ENCODE measurements at regions not wholly inside any gene's neighbourhood (a gene's known extent, or its start where the extent isn't known, plus 50 kb on each side); places are given as distances from the start of the nearest gene placed in this dataset.

DNA sequence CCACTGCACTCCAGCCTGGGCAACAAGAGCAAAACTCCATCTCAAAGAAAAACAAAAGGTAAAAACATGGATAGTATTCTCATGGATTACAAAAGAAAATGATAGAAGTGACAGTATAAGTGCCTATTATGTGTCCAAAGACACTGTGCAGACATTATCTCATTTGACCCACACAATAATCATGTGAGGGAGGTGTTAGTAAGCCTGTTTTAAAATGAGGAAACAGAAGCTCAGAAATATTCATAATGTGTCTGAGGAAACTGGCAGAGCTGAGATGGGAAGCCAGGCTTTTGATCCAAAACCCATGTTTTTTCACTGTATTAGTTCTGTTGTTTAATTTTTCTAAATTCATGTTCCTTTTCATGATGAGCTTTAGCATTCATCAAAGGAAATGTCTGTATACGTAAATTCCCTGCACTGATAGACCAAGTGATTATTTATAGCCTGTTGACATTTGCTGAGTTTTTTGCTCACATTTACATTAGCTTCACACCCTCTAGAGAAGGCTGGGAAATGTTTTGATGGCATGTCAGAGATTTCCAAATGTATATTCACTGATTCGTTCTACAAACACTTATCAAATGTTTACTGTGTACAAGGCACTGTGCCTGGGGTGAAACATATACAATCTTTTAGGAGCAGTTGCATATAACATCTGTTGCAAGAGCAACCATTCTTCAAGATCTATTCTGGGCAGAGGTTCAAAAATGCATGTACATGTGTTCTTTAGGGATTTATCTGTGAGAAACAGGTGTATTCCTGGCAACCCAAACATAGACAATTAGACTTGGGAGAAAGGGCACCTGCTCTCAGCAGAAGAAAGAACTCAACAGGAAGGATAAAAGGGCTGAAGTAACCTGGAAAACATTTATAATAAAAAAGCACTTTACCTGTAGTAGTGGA is 331.5 kb downstream of the SAMD5 start:
- H3K4me3 ChIP-seq, result no peak overlapping the region
- H3K36me3 ChIP-seq, result no peaks in the 10 kb centered on the region
- H3K9me3 ChIP-seq, result no peaks in the 10 kb centered on the region
- H3K27me3 ChIP-seq, result no peaks in the 10 kb centered on the region
- no peak for DNase-seq

DNA sequence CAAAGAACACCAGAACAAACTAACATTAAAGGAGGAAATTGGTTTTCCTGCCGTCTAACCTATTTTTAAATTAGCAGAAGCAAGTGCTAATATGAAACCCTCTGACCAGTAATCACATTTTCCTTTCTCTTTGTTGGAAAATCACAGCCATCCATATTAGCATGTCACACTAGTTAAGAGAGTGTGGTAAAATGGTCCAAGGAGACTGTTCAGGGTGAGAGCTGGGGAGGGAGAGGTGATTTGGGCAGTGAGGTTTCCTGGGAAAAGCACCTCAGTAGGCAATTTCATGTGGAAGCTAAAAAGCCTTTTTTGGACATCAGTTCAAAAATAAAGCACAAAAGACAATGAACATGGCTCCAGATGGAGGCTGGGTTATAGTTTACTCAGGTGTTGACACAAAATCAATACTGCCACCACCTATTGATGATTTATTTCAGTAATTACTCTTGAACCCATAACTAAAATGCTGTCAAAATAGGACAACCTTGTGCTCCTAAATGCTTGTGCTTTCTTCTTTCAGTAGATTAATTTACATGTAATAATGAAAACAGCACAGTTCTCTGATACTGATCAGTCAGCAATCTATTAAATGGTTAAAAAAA is 333.2 kb downstream of the SAMD5 start:
- H3K9me3 ChIP-seq, result no peaks in the 10 kb centered on the region
- H3K27me3 ChIP-seq, result no peaks in the 10 kb centered on the region
- H3K36me3 ChIP-seq, result no peaks in the 10 kb centered on the region
- H3K4me3 ChIP-seq, result no peak overlapping the region
- no peak for DNase-seq

DNA sequence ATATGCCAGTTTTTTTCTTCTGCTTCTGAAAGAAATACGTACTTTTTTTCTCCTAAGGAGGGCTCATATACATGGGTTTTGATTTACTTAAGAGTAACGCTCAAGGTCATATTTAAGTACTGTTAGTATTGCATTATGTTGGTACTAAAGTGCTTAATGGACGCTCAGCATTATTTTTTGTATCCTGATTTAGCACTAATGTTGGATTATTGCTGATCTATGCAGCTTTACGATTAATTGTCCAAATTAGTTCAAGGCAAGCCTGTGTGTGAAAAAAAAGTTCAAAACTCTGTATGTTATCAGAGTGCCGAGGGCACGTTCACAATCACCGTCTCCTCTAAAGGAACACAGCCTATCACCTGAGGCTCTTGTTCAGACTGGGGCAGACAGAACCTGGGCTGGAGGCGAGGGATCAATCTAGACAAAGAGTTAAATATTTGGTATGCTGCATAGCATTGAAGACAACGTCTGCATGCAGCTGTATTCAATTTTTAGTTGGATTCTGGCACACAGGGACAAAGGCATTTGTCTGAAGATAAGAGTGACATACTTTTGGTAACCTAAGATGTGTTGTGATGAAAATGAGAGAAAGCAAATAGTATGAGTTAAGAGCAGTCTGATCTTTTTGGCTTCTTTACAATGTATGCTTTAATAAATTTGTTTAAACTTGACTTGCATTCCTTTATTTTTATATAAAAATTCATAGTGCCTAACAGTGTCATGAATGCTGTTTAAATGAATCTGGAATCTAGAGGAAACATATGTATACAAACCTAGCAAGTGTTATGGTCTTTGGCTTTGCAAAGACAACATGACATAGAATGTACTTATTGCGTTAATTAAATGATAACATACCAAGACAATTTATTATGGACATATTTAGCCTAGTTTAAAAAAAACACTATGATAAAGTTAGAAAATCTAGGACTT is 341.2 kb downstream of the SAMD5 start:
- DNase-seq, result no peak

DNA sequence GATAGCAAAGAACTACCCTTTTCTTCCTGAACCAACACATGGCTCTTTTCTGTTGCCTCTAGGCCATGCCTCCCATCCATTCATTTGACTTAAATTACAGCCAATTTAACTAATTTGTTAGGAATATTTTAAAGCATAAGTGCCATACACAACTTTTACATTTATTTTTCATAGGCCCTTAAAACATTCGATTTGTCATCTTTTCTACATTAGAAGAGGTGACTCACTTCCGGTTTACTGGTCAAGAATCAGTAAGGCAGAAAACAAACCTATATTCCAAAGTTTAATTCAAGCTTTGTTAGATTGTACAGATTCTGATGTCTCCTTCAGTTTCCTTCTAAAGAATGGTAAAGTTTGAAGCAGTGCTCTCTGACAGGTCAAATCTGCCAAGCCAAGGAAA is 344.3 kb downstream of the SAMD5 start:
- DNase-seq, result no peak
- H3K36me3 ChIP-seq, result no peaks in the 10 kb centered on the region
- H3K27me3 ChIP-seq, result no peaks in the 10 kb centered on the region
- no peak overlapping the region for H3K4me3 ChIP-seq
- H3K9me3 ChIP-seq, result no peaks in the 10 kb centered on the region

More for the DNA sequence above, 341.2 kb downstream of the SAMD5 start:
- Histone ChIP-seq H3K27me3 (no peaks in the 10 kb centered on the region), H3K9me3 (no peaks in the 10 kb centered on the region), H3K36me3 (no peaks in the 10 kb centered on the region), H3K4me3 (no peak overlapping the region)

GRCh38 chr6:147853574-147853973 is 345.1 kb downstream of the SAMD5 start:
- no peak for DNase-seq
- no peaks in the 10 kb centered on the region for H3K9me3 ChIP-seq
- H3K36me3 ChIP-seq, result no peaks in the 10 kb centered on the region
- H3K4me3 ChIP-seq, result no peak overlapping the region
- no peaks in the 10 kb centered on the region for H3K27me3 ChIP-seq

DNA sequence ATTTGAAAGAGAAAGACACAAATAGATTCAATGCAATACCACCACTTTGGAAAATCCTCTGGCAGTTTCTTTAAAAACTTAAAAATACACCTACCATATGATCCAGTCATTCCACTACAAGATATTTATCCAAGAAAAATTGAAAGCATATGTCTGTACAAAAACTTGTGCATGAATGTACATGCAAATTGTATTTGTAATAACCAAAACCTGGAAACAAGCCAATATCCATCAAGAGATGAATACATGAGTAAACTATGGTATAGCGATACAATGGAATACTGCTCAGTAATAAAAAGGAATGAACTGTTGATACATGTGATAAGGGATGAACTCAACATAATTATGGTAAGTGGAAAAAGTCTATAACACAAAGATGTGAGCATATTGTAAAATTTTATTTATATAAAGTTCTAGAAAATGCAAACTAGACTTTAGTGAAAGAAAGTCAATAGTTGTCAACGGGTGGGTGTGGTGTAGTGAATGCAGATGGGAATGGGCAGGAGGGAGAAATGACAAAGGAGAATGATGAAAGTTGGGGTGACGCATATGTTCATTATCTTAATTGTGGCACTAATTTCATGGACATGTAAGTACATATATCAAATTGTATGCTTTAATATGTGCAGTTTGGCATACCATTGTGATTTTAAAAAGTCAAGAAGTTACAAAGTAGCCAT is 347.5 kb downstream of the SAMD5 start:
- Histone ChIP-seq H3K36me3 (no peaks in the 10 kb centered on the region), H3K9me3 (no peaks in the 10 kb centered on the region), H3K27me3 (no peaks in the 10 kb centered on the region), H3K4me3 (no peak overlapping the region)
- no peak for DNase-seq

DNA sequence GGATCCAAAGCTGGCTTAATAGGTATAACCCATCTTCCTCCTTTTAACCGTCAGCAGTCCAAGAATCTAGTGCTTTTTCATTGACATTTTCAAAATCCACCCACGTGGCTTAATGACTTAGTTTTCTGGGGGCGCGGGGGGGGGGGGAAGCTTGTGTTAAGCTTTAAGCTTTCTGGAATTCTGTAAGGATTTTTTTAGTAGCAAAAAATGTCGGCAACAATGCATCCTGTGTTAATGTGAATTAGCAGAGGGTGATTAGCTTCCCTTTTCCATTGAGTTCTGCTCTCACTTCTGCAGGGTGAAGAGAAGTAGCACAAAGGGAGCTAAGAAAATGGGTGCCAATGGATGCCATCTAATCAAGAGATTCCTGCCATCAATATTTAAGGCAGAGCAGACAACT is 348.2 kb downstream of the SAMD5 start:
- Histone ChIP-seq H3K9me3 (no peaks in the 10 kb centered on the region), H3K4me3 (no peak overlapping the region), H3K36me3 (no peaks in the 10 kb centered on the region), H3K27me3 (no peaks in the 10 kb centered on the region)
- no peak for DNase-seq

DNA sequence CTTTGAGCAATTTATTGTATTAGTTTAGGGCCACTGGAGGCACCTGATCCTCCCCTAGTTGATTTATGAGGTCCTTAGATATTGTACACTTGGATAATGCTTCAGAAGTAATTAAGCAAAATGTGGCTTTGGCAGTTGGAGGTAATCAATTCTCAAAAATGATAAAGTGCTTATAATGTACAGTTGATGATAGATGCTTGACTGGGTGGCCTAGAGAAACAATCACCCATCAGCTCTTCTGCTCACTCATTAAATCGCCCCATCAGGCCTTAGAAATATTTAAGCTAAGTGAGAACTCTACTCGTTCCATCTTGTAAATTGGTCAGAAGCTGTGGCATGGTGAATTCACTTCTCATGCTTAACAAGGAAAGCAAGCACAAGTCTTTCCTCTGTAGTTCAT is 349.9 kb downstream of the SAMD5 start:
- Histone ChIP-seq H3K27me3 (no peaks in the 10 kb centered on the region), H3K4me3 (no peak overlapping the region), H3K9me3 (no peaks in the 10 kb centered on the region), H3K36me3 (no peaks in the 10 kb centered on the region)
- no peak for DNase-seq

- no peak for DNase-seq
These were observed 350.6 kb downstream of the SAMD5 start for GRCh38 chr6:147859071-147859470.

GRCh38 chr6:147861696-147862095 is 353.2 kb downstream of the SAMD5 start:
- DNase-seq, result no peak
- no peak overlapping the region for H3K4me3 ChIP-seq
- H3K9me3 ChIP-seq, result no peaks in the 10 kb centered on the region
- no peaks in the 10 kb centered on the region for H3K27me3 ChIP-seq
- no peaks in the 10 kb centered on the region for H3K36me3 ChIP-seq

More at GRCh38 chr6:147859071-147859470, 350.6 kb downstream of the SAMD5 start:
- Histone ChIP-seq H3K36me3 (no peaks in the 10 kb centered on the region), H3K27me3 (no peaks in the 10 kb centered on the region), H3K4me3 (no peak overlapping the region), H3K9me3 (no peaks in the 10 kb centered on the region)

GRCh38 chr6:147867433-147868226 is 359.1 kb downstream of the SAMD5 start:
- no peaks in the 10 kb centered on the region for H3K27me3 ChIP-seq
- no peaks in the 10 kb centered on the region for H3K9me3 ChIP-seq
- H3K36me3 ChIP-seq, result no peaks in the 10 kb centered on the region
- no peak overlapping the region for H3K4me3 ChIP-seq
- no peak for DNase-seq

DNA sequence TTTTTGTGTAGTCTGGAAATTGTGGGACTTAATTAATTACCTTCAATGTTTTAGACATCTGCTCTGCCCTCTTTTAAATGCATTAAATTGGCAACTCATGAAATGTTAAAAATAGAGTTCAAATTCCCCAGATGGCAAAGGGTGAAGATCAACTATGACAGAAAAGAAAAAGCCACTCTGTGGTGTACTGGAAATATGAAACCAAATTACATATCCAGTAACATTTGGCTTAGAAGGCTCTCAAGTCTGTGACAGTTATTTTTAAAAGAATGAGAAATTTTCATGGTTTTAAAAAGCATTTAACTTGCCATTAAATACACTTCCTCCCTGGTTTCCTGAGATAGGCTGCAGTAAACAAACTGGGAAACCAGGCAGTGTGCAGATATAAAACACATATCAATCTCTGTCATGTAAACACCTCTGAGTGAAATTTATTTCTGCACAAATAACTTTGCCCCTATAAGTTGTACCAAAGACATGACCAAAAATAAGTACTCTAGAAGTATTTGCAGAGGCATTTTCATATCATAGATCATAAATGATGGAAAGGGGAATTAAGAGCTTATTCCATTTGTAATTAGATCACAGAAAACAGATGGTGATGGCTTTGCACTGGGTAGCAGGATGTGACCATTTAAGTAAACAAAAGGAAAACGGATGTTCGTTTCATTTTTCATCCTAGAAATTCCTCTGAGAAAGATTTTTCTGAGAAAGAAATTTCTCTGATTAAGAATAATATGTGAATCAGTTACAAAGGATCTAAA is 360.1 kb downstream of the SAMD5 start:
- Histone ChIP-seq H3K36me3 (no peaks in the 10 kb centered on the region), H3K4me3 (no peak overlapping the region), H3K9me3 (no peaks in the 10 kb centered on the region), H3K27me3 (no peaks in the 10 kb centered on the region)
- no peak for DNase-seq

DNA sequence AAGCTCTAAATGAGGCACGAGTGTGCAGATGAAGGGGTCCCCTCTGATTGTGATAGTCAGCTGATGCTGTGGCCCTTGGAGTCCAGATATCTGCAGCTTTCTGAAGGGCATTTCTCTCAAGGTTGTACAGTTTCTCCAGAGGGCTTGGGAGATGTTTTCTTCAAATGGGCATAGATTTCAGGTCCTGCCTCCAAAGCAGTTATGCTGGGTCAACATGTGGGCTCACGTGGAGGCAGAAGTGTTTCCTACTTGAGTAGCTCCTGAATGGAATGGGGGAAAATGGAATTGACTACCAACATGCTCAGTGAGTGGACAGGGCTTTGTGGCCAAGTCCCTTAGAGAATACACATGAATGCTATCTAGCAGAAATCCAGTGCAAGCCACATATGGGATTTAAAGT is 360.7 kb downstream of the SAMD5 start:
- Histone ChIP-seq H3K36me3 (no peaks in the 10 kb centered on the region), H3K4me3 (no peak overlapping the region), H3K27me3 (no peaks in the 10 kb centered on the region), H3K9me3 (no peaks in the 10 kb centered on the region)
- DNase-seq, result no peak

GRCh38 chr6:147869869-147870268 is 361.4 kb downstream of the SAMD5 start:
- no peaks in the 10 kb centered on the region for H3K27me3 ChIP-seq
- no peaks in the 10 kb centered on the region for H3K36me3 ChIP-seq
- DNase-seq, result no peak
- H3K9me3 ChIP-seq, result no peaks in the 10 kb centered on the region
- H3K4me3 ChIP-seq, result no peak overlapping the region

DNA sequence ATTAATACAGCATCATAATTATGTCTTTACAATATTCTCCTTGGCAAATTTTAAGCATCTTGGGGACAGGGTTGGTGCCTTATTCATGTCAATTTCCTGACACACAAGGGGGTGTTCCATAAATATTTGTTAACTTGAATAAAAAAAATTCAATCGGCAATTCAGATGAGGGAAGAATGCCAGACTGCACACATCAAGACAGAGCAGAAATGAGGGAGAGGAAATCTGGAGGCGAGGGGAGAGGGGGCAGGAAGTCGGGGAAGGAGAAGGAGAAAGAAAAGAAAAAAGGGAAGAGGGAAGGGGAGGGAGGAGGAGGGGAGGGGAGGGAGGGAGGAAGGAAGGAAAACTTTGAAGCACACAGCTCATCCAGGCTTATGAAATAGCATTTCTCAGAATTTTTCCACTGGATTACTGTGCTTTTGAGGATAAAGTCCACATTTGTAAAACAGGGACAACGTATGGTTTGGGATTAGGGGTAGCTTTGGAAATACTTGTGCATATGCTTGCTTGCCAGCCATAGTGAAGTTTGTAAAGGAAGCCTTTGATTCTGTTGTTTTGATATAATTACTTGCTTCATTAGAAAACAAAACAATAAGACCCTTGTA is 362.1 kb downstream of the SAMD5 start:
- Histone ChIP-seq H3K4me3 (no peak overlapping the region), H3K27me3 (no peaks in the 10 kb centered on the region), H3K36me3 (no peaks in the 10 kb centered on the region), H3K9me3 (no peaks in the 10 kb centered on the region)
- DNase-seq, result no peak

Data from MG63 (cell line).